Endothelial cell of umbilical vein (primary cell): ENCODE measurements at regions not wholly inside any gene's neighbourhood (a gene's known extent, or its start where the extent isn't known, plus 50 kb on each side); places are given as distances from the start of the nearest gene placed in this dataset.

Experiments used
- BruUV-seq: library from RNA; stranded (reverse); fragments of 400-500 nt; replicated peaks from 2 replicates; lab custom pipeline; 2021; lab: Mats Ljungman, UMichigan
- CTCF ChIA-PET: fragments of 300-600, 350-600 bp; sonication (Branson Sonifier 250); formaldehyde crosslinking; loops from one replicate; lab custom pipeline; 2021; ENCODE audit warnings: antibody characterized with exemption, inconsistent platforms; lab: Charles Lee
- POLR2A ChIA-PET: fragments of 300-600, 350-600 bp; sonication (Branson Sonifier 250); formaldehyde crosslinking; loops from one replicate; lab custom pipeline; 2021; ENCODE audit warnings: antibody characterized with exemption, inconsistent platforms; lab: Charles Lee
- DNase-seq: peaks from one replicate; pipeline ENCODE4 v3.0.0-alpha.2; 2011; ENCODE audit warnings: low read depth, low spot score
- FAIRE-seq: peaks from 2 replicates; lab custom pipeline; 2011; peaks lifted over from hg19 to GRCh38; lab: Jason Lieb, UNC
- H2AFZ ChIP-seq: 2 replicates; pipeline ENCODE4 v1.6.0; 2012; ENCODE audit warnings: low read depth, low read length, control low read depth, inconsistent platforms
- H3K27ac ChIP-seq: 2 replicates; pipeline ENCODE4 v1.5.1; 2011; ENCODE audit warnings: low read depth, mild to moderate bottlenecking, control low read depth, low read length, moderate library complexity; ENCODE audit not compliant: insufficient read depth
- H3K27me3 ChIP-seq, 2 experiments: 2 replicates each; pipeline versions ENCODE4 v1.6.0 to v1.6.1; 2011; ENCODE audit warnings: low read length in 2 of 2, mixed read lengths in 1 of 2; ENCODE audit not compliant: control insufficient read depth in 2 of 2, insufficient read depth in 2 of 2
- H3K36me3 ChIP-seq, 2 experiments: 2 replicates in 1 of 2; 3 replicates in 1 of 2; pipeline ENCODE4 v1.5.1; 2011; ENCODE audit warnings: low read length in 2 of 2, mild to moderate bottlenecking in 1 of 2, moderate library complexity in 1 of 2; ENCODE audit not compliant: control insufficient read depth in 2 of 2, insufficient read depth in 2 of 2; ENCODE audit errors: extremely low read depth in 1 of 2
- H3K4me1 ChIP-seq: 3 replicates; pipeline ENCODE4 v1.5.1; 2011; ENCODE audit warnings: mild to moderate bottlenecking, low read length; ENCODE audit not compliant: control insufficient read depth, insufficient read depth; ENCODE audit errors: extremely low read depth
- H3K4me2 ChIP-seq: 2 replicates; pipeline ENCODE4 v1.6.1; 2011; ENCODE audit warnings: low read length, control low read depth, mixed read lengths; ENCODE audit not compliant: insufficient read depth
- H3K4me3 ChIP-seq, 3 experiments: fragments of 200-600 bp in 1 of 3; sonication (generic), shearing (Covaris generic) in 1 of 3; replicated peaks in 1 of 3; 2 replicates each; pipeline ENCODE4 v1.5.1; 2011 to 2016; ENCODE audit warnings: control low read depth in 3 of 3, low read length in 3 of 3, mild to moderate bottlenecking in 2 of 3, inconsistent platforms in 1 of 3, low read depth in 1 of 3, moderate library complexity in 1 of 3; ENCODE audit not compliant: insufficient read depth in 1 of 3
- H3K79me2 ChIP-seq: 2 replicates; pipeline ENCODE4 v1.6.0; 2012; ENCODE audit warnings: low read length, inconsistent platforms; ENCODE audit not compliant: control insufficient read depth, insufficient read depth
- H3K9ac ChIP-seq: replicated peaks from 2 replicates; pipeline ENCODE3; 2011; ENCODE audit warnings: low read length, control low read depth; ENCODE audit not compliant: insufficient read depth; ENCODE audit errors: extremely low read depth
- H3K9me1 ChIP-seq: replicated peaks from 3 replicates; pipeline ENCODE4 v1.6.0; 2011; ENCODE audit warnings: mild to moderate bottlenecking, low read length; ENCODE audit not compliant: control insufficient read depth, insufficient read depth; ENCODE audit errors: extremely low read depth
- H3K9me3 ChIP-seq: replicated peaks from 2 replicates; pipeline ENCODE4 v1.5.1; 2012; ENCODE audit warnings: low read length, inconsistent platforms; ENCODE audit not compliant: control insufficient read depth, insufficient read depth
- H4K20me1 ChIP-seq: replicated peaks from 2 replicates; pipeline ENCODE3; 2011; ENCODE audit warnings: mild to moderate bottlenecking, low read length; ENCODE audit not compliant: control insufficient read depth, insufficient read depth; ENCODE audit errors: extremely low read depth
- EZH2 ChIP-seq: IDR thresholded peaks from 2 replicates; pipeline ENCODE4 v1.6.1; 2012; ENCODE audit warnings: borderline replicate concordance, low read depth, mild to moderate bottlenecking, moderate library complexity, low read length, inconsistent platforms; ENCODE audit not compliant: severe bottlenecking
- FOS ChIP-seq: IDR thresholded peaks from 2 replicates; pipeline ENCODE4 v1.6.1; 2011; ENCODE audit warnings: mild to moderate bottlenecking, low read length, moderate library complexity, borderline replicate concordance; ENCODE audit not compliant: insufficient read depth
- GATA2 ChIP-seq: IDR thresholded peaks from 2 replicates; pipeline ENCODE4 v1.7.0; 2011; ENCODE audit warnings: low read depth, mild to moderate bottlenecking, moderate library complexity, mixed read lengths, low read length; ENCODE audit not compliant: insufficient read length, insufficient read depth
- JUN ChIP-seq: IDR thresholded peaks from 2 replicates; pipeline ENCODE4 v1.6.1; 2011; ENCODE audit warnings: borderline replicate concordance, low read depth; ENCODE audit not compliant: insufficient read length, insufficient read depth
- MYC ChIP-seq: IDR thresholded peaks from one replicate; pipeline ENCODE4 v1.6.1; 2011; ENCODE audit warnings: mild to moderate bottlenecking, low read depth, low read length
- POLR2AphosphoS5 ChIP-seq: IDR thresholded peaks from 2 replicates; pipeline ENCODE4 v1.6.1; 2012; ENCODE audit warnings: low read depth, mild to moderate bottlenecking, control low read depth, low read length, moderate library complexity; ENCODE audit not compliant: insufficient read depth
- dilution Hi-C: fragments of 300-500 bp; cut with MboI; formaldehyde crosslinking; loops from one replicate; pipeline ENCODE4 v1.15.0; 2019; ENCODE audit warnings: low sequenced_read_pairs; ENCODE audit not compliant: extremely low pct_ligation_motif_present
- intact Hi-C: fragments of 100-400 bp; cut with micrococcal nuclease; formaldehyde crosslinking; loops from one replicate; pipeline ENCODE4 v1.10.0; 2022
- TF ChIP-seq, protein P1 (sequence below): IDR thresholded peaks from 2 replicates; pipeline ENCODE4 v1.6.1; 2011; ENCODE audit not compliant: insufficient read depth, insufficient read length

DNA sequence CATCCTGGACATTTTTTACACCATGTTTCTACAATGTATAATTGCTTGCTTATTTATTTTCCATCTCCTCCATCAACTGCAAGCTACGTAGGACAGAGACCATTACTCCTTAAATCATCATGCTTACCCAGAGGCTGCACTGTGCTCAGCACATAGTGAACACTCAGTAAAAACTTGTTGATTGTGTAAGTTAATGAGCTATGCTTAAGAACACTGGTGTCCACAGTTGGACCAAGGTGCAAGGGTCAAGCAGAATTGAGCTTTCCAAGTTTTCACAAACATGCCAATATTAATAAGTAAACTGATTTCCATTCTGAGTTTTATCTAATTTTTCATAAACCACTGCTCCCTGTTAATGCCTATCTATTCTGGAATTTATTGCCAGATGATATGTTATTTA is 464.2 kb upstream of the TCF4 start:
- Histone ChIP-seq H4K20me1 (no peaks in the 10 kb centered on the region), H3K9me3 (peaks cover 2% of the 10 kb centered on the region), H3K9me1 (no peaks in the 10 kb centered on the region), H3K4me3 (no peak overlapping the region), H3K9ac (no peak overlapping the region), H2AFZ (no peak overlapping the region), H3K4me2 (no peak overlapping the region), H3K79me2 (no peaks in the 10 kb centered on the region), H3K4me1 (no peaks in the 10 kb centered on the region), H3K27ac (no peak overlapping the region), H3K27me3 (no peaks in the 10 kb centered on the region), H3K36me3 (no peaks in the 10 kb centered on the region)
- TF ChIP-seq POLR2AphosphoS5: no peak
- no peak for FAIRE-seq
- intact Hi-C loops (loop anchor here (10.0 kb wide), 1 partner anchor 1233 kb away; no protein-coding TSS in a partner anchor), dilution Hi-C loops (no loop called here)
- no peak for DNase-seq
- CTCF ChIA-PET: interaction anchor here (1.4 to 1.6 kb wide), 2 partner anchors 9 to 15 kb away, joined by 4 read pairs; no protein-coding TSS in a partner anchor
- POLR2A ChIA-PET: no interaction called here
- no TSS peak for BruUV-seq

- Histone ChIP-seq H3K4me3 (no peak overlapping the region), H3K27ac (no peak overlapping the region), H4K20me1 (no peaks in the 10 kb centered on the region), H3K9ac (no peak overlapping the region), H3K9me1 (no peaks in the 10 kb centered on the region), H3K9me3 (peaks cover 2% of the 10 kb centered on the region), H3K4me2 (no peak overlapping the region), H3K79me2 (no peaks in the 10 kb centered on the region), H2AFZ (no peak overlapping the region), H3K27me3 (no peaks in the 10 kb centered on the region), H3K4me1 (no peaks in the 10 kb centered on the region), H3K36me3 (no peaks in the 10 kb centered on the region)
- TF ChIP-seq, protein P1, sequence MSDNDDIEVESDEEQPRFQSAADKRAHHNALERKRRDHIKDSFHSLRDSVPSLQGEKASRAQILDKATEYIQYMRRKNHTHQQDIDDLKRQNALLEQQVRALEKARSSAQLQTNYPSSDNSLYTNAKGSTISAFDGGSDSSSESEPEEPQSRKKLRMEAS: no peak
- TF ChIP-seq JUN (no peak), GATA2 (no peak), MYC (no peak), FOS (no peak), POLR2AphosphoS5 (no peak), EZH2 (no peak)
- FAIRE-seq (no peak), DNase-seq (no peak)
- dilution Hi-C loops (no loop called here), intact Hi-C loops (no loop called here)
- CTCF ChIA-PET: interaction anchor here (1.8 kb wide), 1 partner anchor 9 kb away, joined by 4 read pairs; no protein-coding TSS in a partner anchor
- POLR2A ChIA-PET: no interaction called here
- BruUV-seq: no TSS peak
Observed at GRCh38 chr18:56044239-56044638, 456.2 kb upstream of the TCF4 start.
